ENCODE measurements at regions not wholly inside any gene's neighbourhood (a gene's known extent, or its start where the extent isn't known, plus 50 kb on each side); places are given as distances from the start of the nearest gene placed in this dataset.
"Not testable (repeated sequence)": the region's sequence is repeated elsewhere in the genome, so short reads cannot be mapped to it uniquely, and the experiment has no call there.

DNA sequence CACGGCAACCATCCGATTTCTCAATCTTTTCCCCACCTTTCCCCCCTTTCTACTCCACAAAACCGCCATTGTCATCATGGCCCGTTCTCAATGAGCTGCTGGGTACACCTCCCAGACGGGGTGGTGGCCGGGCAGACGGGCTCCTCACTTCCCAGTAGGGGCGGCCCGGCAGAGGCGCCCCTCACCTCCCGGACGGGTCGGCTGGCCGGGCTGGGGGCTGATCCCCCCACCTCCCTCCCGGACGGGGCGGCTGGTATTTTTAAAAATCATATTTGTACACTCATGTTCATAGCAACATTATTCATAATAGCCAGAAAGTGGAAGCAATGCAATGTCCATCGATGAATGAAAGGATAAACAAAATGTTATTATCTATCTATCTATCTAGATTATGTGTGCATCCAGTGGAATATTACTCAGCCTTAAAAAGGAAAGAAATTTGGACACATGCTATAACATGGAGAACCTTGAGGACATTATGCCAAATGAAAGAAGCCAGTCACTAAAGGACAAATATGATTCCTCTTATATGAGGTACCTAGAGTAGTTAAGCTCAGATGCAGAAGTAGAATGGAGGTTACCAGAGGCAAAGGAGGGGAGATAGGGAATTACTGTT is 78.4 kb upstream of the NDUFV2 start:
- TF ChIP-seq, protein P1, sequence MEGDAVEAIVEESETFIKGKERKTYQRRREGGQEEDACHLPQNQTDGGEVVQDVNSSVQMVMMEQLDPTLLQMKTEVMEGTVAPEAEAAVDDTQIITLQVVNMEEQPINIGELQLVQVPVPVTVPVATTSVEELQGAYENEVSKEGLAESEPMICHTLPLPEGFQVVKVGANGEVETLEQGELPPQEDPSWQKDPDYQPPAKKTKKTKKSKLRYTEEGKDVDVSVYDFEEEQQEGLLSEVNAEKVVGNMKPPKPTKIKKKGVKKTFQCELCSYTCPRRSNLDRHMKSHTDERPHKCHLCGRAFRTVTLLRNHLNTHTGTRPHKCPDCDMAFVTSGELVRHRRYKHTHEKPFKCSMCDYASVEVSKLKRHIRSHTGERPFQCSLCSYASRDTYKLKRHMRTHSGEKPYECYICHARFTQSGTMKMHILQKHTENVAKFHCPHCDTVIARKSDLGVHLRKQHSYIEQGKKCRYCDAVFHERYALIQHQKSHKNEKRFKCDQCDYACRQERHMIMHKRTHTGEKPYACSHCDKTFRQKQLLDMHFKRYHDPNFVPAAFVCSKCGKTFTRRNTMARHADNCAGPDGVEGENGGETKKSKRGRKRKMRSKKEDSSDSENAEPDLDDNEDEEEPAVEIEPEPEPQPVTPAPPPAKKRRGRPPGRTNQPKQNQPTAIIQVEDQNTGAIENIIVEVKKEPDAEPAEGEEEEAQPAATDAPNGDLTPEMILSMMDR (IDR thresholded peaks at IDR 0.05), result not testable (repeated sequence)
- not testable (repeated sequence) for TF ChIP-seq EZH2 (IDR thresholded peaks at IDR 0.05; ENCODE audit: borderline replicate concordance, insufficient read depth, low read depth, low read length, poor library complexity, severe bottlenecking)
